Caki2 (cell line): ENCODE measurements at regions not wholly inside any gene's neighbourhood (a gene's known extent, or its start where the extent isn't known, plus 50 kb on each side); places are given as distances from the start of the nearest gene placed in this dataset.
"Not testable (repeated sequence)": the region's sequence is repeated elsewhere in the genome, so short reads cannot be mapped to it uniquely, and the experiment has no call there.

Experiments used
- DNase-seq: peaks from one replicate; pipeline ENCODE4 v3.0.0-alpha.2; 2015; ENCODE audit warnings: low read depth
- in situ Hi-C: cut with HindIII; loops from 2 replicates; pipeline ENCODE4 v1.10.0; 2016; ENCODE audit warnings: low sequenced_read_pairs, low pct_unique_long_range_greater_than_20kb, mixed read lengths

GRCh38 chr21:27519361-27519760 is 552.5 kb upstream of the ADAMTS5 start:
- in situ Hi-C loops: no loop called here
- peak; percentile 41 for DNase-seq

DNA sequence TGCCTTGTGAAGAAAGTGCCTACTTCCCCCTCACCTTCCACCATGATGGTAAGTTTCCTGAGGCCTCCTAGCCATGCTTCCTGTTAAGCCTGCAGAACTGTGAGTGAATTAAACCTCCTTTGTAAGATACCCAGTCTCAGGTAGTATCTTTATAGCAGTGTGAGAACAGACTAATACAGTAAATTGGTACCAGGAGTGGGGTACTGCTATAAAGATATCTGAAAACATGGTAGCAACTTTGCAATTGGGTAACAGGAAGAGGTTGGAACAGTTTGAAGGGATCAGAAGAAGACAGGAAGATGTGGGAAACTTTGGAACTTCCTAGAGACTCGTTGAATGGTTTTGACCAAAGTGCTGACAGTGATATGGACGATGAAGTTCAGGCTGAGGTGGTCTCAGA is 550.3 kb upstream of the ADAMTS5 start:
- DNase-seq, in situ Hi-C loops: not testable (repeated sequence)

- DNase-seq: no peak
- in situ Hi-C loops: no loop called here
Observed at GRCh38 chr21:27515676-27516075, 548.8 kb upstream of the ADAMTS5 start.

GRCh38 chr21:27513825-27514224 is 546.9 kb upstream of the ADAMTS5 start:
- DNase-seq: no peak
- in situ Hi-C loops: no loop called here

DNA sequence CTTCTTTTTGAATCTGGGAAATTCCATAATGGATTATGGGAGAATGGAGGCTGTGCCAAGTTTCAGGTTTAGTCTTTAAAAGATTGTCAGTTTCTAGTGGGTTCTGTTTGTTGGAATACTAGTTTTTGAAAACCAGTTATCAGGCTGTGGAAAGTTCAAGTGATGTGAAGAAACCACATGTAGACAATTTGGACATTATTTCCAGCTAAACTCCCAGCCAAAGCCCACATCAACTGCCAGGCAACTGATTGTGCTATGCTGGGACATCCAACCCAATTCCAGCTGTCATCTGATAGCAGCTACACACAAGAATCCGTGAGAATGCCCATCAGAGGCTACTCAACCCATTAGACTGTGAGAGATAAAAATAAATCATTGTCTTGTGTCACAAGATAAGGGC is 546.1 kb upstream of the ADAMTS5 start:
- DNase-seq: no peak
- in situ Hi-C loops: no loop called here

DNA sequence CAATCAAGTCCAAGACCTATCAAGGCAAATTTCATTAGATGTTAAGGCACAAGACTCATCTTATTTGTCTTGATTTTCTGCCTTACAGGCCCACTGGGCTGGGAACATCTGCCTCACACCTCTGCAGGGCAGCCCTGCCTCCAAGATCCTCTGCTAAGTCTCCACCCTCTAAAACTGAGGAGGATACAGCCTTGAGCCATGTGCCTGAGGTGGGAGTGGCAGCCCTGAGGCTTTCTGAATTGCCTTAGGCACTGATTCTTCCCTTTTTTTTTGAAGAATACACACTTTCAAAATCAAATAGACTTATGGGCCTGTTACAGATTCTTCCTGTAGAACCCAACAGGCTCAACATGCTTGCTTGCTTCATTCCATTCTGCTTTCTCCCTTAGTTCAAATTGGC is 544.3 kb upstream of the ADAMTS5 start:
- no peak for DNase-seq
- in situ Hi-C loops: no loop called here

DNA sequence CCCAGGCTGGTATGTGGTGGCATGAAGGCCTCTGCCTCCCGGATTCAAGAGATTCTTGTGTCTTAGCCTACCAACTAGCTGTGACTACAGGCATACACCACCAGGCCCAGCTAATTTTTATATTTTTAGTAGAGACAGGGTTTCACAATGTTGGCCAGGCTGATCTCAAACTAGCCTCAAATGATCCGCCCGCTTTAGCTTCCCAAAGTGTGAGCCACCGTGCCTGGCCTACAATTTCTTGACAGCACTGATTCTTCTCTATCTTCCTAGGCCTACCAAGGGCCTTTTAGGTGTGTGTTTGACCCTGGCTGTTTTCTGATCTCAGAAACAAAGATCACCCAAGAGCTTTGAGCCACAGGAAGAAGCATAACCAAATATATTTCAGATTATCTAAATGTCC is 540.8 kb upstream of the ADAMTS5 start:
- no peak for DNase-seq
- in situ Hi-C loops: no loop called here

DNA sequence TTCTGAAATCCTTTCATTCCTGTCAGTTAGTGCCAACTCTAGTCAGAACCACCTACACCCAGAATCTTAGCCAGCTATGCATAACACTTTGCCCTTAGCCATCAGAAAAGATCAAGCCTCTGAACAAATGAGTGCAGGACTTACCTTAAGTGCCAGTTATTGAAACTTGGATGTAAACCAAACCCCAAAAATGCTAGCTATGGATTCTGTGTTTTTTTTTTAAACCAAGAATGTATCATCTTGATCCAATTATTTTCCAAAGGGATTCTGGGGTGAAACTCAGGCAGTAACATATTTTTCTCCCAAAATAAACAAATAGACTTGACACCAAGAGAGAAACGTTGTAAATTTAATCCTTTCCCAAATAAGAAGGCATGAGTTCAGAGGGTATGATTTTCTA is 538.6 kb upstream of the ADAMTS5 start:
- DNase-seq: peak; percentile 41
- in situ Hi-C loops: no loop called here

GRCh38 chr21:27502801-27503200 is 535.9 kb upstream of the ADAMTS5 start:
- in situ Hi-C loops: no loop called here
- no peak for DNase-seq

DNA sequence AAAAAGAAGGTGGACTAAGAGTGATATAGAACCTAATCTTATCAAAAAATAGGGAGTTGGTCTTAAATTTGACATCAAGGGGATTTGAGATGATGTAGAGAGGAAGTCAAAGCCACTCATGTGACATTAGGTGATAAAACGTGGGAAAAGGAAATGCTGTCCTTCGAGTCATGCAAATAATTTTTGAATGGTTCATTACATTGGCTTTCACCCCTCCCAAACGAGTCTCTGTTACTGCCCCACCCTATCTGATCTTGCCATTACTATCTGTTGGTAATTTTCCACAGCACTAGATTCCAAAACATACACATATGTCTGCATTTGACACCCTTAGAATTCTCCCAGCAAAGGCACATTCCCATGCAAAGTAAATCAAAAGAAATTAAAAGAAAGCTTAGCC is 531.1 kb upstream of the ADAMTS5 start:
- DNase-seq: no peak
- in situ Hi-C loops: no loop called here

DNA sequence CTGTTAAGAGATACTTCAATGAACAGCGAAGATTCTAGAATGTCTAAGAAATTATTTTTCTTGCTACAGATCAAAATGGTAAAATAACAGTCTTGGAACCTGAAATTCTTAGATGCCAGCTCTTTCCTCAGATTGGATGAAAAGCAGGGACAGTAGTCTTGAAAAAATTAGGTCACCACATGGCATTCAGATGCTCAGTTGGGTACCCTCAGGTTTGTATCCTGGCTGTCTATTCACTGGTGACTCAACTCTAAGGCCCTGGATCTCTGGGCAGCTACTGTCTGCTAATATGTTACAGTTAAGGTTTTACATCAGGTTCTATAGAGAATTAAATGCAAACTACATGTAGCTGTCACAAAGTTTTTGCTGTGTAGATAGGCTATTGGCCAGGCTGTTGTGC is 528.9 kb upstream of the ADAMTS5 start:
- DNase-seq: no peak
- in situ Hi-C loops: no loop called here

DNA sequence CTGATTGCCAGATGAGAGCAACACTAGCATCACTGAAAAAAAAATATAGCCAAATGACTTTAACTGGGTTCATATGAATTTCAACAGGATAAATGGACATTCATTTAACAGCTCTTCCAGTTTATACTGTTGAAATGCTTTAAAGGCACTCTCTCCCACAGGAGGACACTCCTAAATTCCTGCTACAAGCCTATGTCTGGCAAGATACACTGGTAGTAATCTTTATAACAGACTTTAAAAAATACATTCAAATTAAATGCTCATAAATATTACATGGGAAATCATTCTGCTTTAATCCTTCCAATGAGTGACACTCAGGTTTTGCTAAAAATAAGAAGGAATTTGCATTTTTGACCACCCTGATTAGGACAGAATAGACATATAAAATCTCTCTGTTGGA is 526.7 kb upstream of the ADAMTS5 start:
- in situ Hi-C loops: no loop called here
- no peak for DNase-seq

GRCh38 chr21:27487676-27488075 is 520.8 kb upstream of the ADAMTS5 start:
- no peak for DNase-seq
- in situ Hi-C loops: no loop called here

DNA sequence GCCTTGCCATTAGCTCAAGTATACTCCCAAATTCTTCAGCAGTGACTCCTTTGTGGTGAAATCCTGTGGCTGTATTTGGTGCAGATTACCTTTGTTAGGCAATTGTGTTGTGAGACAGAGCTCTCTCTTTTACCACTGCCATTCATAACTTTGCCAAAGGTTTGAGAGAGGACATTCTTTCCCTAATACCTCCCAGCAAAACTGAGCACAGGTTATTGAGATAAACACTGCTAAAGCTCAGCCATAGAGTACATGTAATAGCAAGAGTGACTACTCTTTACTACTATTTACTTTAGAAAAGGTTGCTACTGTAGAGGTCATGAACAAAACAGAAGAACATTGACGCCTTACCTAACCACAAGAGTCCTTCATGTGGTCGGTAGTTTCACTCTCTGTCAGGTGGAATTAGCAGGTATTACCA is 514.0 kb upstream of the ADAMTS5 start:
- in situ Hi-C loops: no loop called here
- DNase-seq: no peak

GRCh38 chr21:27477296-27477695 is 510.4 kb upstream of the ADAMTS5 start:
- in situ Hi-C loops: no loop called here
- DNase-seq: no peak

- in situ Hi-C loops: no loop called here
- no peak for DNase-seq
Observed at GRCh38 chr21:27476696-27477095, 509.8 kb upstream of the ADAMTS5 start.

- in situ Hi-C loops: no loop called here
Observed at GRCh38 chr21:27475363-27475955, 508.6 kb upstream of the ADAMTS5 start.

GRCh38 chr21:27467366-27467765 is 500.5 kb upstream of the ADAMTS5 start:
- DNase-seq: no peak
- in situ Hi-C loops: no loop called here

More at GRCh38 chr21:27475363-27475955, 508.6 kb upstream of the ADAMTS5 start:
- no peak for DNase-seq

DNA sequence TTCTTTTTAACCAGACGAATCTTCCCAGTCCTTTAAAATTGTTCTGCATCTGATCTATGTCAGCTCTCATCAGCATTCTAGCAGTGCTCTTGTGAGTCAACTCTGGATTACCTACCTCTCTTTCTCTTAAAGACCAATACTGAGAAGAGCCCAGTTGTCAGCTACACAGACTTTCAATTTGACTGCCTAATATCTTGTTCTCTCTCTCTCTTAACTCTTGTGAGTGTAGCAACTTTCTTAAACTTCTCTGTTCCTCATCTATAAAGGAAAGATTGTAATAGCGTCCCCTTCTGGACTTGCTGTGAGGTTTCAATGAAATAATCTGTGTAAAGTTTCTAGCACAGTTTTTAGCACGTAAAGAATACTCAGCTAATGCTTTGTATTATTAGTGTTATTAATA is 499.3 kb upstream of the ADAMTS5 start:
- no peak for DNase-seq
- in situ Hi-C loops: no loop called here

DNA sequence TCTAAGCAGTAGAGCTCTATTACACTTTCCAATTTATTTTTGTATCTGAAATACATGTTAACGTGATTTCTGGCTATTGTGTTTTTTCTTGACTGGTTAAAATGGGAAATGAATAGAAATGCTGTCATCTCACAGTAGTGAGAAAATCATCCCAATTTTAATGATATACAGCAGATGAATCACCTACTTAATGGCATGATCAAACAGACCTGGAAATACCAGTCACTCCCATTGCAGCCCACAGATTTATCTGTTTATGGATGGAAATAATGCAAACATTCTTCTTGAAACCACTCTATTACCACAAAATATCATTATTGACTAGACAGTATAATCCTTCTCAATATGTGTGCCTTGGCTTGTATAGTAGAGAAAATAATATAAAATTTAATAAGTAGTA is 497.8 kb upstream of the ADAMTS5 start:
- DNase-seq: no peak
- in situ Hi-C loops: no loop called here

DNA sequence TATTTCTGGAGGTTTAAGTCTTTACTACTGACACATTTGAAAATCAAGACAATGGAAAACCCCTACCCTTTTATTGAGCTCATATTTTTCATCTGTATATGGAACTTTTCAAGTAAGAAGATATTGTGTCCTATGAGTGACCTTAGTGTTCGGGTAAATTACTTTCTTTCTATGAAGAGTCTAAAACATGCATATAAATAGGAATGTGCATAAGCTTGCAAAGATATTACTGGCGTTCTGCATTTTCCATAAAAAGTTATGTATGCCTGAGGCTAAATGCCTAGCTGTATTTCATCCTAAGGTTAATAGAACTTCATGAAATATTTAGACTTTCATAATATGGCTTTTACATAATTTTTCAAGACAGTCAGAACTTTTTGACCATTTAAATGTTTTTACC is 495.8 kb upstream of the ADAMTS5 start:
- DNase-seq: no peak
- in situ Hi-C loops: no loop called here
